Activated T-helper 17 cell treated with anti-CD3 and anti-CD28 coated beads, Interleukin-2, amount 50 U/mL, for 72 hours (primary cell): ENCODE measurements at regions not wholly inside any gene's neighbourhood (a gene's known extent, or its start where the extent isn't known, plus 50 kb on each side); places are given as distances from the start of the nearest gene placed in this dataset.

Source experiments
- ATAC-seq: fragments of 150-1000 bp; cut with Tn5 transposase; replicated peaks from 2 replicates; pipeline ENCODE4 v1.10.0; 2021; ENCODE audit warnings: mild to moderate bottlenecking, moderate library complexity
- H3K27ac Mint-ChIP-seq: one replicate; pipeline ENCODE4 v1.8.0; 2022; ENCODE audit warnings: mixed read lengths
- H3K27me3 Mint-ChIP-seq: one replicate; pipeline ENCODE4 v1.8.0; 2022; ENCODE audit warnings: mixed read lengths
- H3K36me3 Mint-ChIP-seq: one replicate; pipeline ENCODE4 v1.8.0; 2022; ENCODE audit warnings: low read depth, mild to moderate bottlenecking, mixed read lengths
- H3K4me1 Mint-ChIP-seq: one replicate; pipeline ENCODE4 v1.8.0; 2022; ENCODE audit warnings: mixed read lengths
- H3K4me3 Mint-ChIP-seq: one replicate; pipeline ENCODE4 v1.8.0; 2022; ENCODE audit warnings: mild to moderate bottlenecking, mixed read lengths
- H3K9me3 Mint-ChIP-seq: one replicate; pipeline ENCODE4 v1.8.0; 2022; ENCODE audit warnings: mixed read lengths

GRCh38 chr1:87584586-87584985 is 255.9 kb downstream of the LMO4 start:
- no peaks in the 10 kb centered on the region for H3K27me3 Mint-ChIP-seq
- no peaks in the 10 kb centered on the region for H3K9me3 Mint-ChIP-seq
- H3K36me3 Mint-ChIP-seq = no peaks in the 10 kb centered on the region
- ATAC-seq = no peak
- H3K27ac Mint-ChIP-seq = no peak overlapping the region
- no peak overlapping the region for H3K4me3 Mint-ChIP-seq
- no peaks in the 10 kb centered on the region for H3K4me1 Mint-ChIP-seq

- H3K27me3 Mint-ChIP-seq = no peaks in the 10 kb centered on the region
- H3K27ac Mint-ChIP-seq = no peak overlapping the region
- no peaks in the 10 kb centered on the region for H3K9me3 Mint-ChIP-seq
- H3K36me3 Mint-ChIP-seq = no peaks in the 10 kb centered on the region
- no peak for ATAC-seq
- H3K4me3 Mint-ChIP-seq = no peak overlapping the region
- no peaks in the 10 kb centered on the region for H3K4me1 Mint-ChIP-seq
These were observed 257.8 kb downstream of the LMO4 start for GRCh38 chr1:87586501-87586900.

- no peaks in the 10 kb centered on the region for H3K36me3 Mint-ChIP-seq
- no peak overlapping the region for H3K4me3 Mint-ChIP-seq
- H3K9me3 Mint-ChIP-seq = peaks cover 4% of the 10 kb centered on the region
- H3K27ac Mint-ChIP-seq = no peak overlapping the region
- H3K27me3 Mint-ChIP-seq = peaks cover 3% of the 10 kb centered on the region
- H3K4me1 Mint-ChIP-seq = no peaks in the 10 kb centered on the region
- ATAC-seq = no peak
These were observed 259.8 kb downstream of the LMO4 start for GRCh38 chr1:87588495-87588894.

- H3K4me1 Mint-ChIP-seq = no peaks in the 10 kb centered on the region
- no peak overlapping the region for H3K4me3 Mint-ChIP-seq
- H3K9me3 Mint-ChIP-seq = peaks cover 4% of the 10 kb centered on the region
- no peak for ATAC-seq
- no peak overlapping the region for H3K27ac Mint-ChIP-seq
- no peaks in the 10 kb centered on the region for H3K36me3 Mint-ChIP-seq
- H3K27me3 Mint-ChIP-seq = peaks cover 3% of the 10 kb centered on the region
These were observed 262.8 kb downstream of the LMO4 start for GRCh38 chr1:87591492-87591891.

GRCh38 chr1:87592156-87592555 is 263.5 kb downstream of the LMO4 start:
- Mint-ChIP-seq H3K36me3 (no peaks in the 10 kb centered on the region), H3K27me3 (peaks cover 4% of the 10 kb centered on the region), H3K4me3 (no peak overlapping the region), H3K9me3 (peaks cover 4% of the 10 kb centered on the region), H3K4me1 (no peaks in the 10 kb centered on the region), H3K27ac (no peak overlapping the region)
- ATAC-seq = no peak

GRCh38 chr1:87594736-87595383 is 266.2 kb downstream of the LMO4 start:
- no peaks in the 10 kb centered on the region for H3K4me1 Mint-ChIP-seq
- H3K27me3 Mint-ChIP-seq = peaks cover 6% of the 10 kb centered on the region
- H3K9me3 Mint-ChIP-seq = peaks cover 4% of the 10 kb centered on the region
- H3K36me3 Mint-ChIP-seq = no peaks in the 10 kb centered on the region
- H3K27ac Mint-ChIP-seq = no peak overlapping the region
- H3K4me3 Mint-ChIP-seq = no peak overlapping the region
- no peak for ATAC-seq

GRCh38 chr1:87595384-87595781 is 266.7 kb downstream of the LMO4 start:
- Mint-ChIP-seq H3K9me3 (peaks cover 4% of the 10 kb centered on the region), H3K27me3 (peaks cover 6% of the 10 kb centered on the region), H3K4me1 (no peaks in the 10 kb centered on the region), H3K4me3 (no peak overlapping the region), H3K36me3 (no peaks in the 10 kb centered on the region), H3K27ac (no peak overlapping the region)
- ATAC-seq = no peak

- Mint-ChIP-seq H3K4me3 (no peak overlapping the region), H3K27ac (no peak overlapping the region), H3K27me3 (peaks cover 3% of the 10 kb centered on the region), H3K36me3 (no peaks in the 10 kb centered on the region), H3K9me3 (no peaks in the 10 kb centered on the region), H3K4me1 (no peaks in the 10 kb centered on the region)
- ATAC-seq = no peak
These were observed 269.7 kb downstream of the LMO4 start for GRCh38 chr1:87598429-87598828.

GRCh38 chr1:87599569-87599968 is 270.9 kb downstream of the LMO4 start:
- peaks cover 3% of the 10 kb centered on the region for H3K27me3 Mint-ChIP-seq
- no peak overlapping the region for H3K4me3 Mint-ChIP-seq
- no peaks in the 10 kb centered on the region for H3K36me3 Mint-ChIP-seq
- no peak for ATAC-seq
- no peaks in the 10 kb centered on the region for H3K9me3 Mint-ChIP-seq
- no peaks in the 10 kb centered on the region for H3K4me1 Mint-ChIP-seq
- H3K27ac Mint-ChIP-seq = no peak overlapping the region

- Mint-ChIP-seq H3K9me3 (no peaks in the 10 kb centered on the region), H3K4me1 (no peaks in the 10 kb centered on the region), H3K27ac (no peak overlapping the region), H3K36me3 (no peaks in the 10 kb centered on the region), H3K4me3 (no peak overlapping the region), H3K27me3 (peaks cover 3% of the 10 kb centered on the region)
- no peak for ATAC-seq
These were observed 271.6 kb downstream of the LMO4 start for GRCh38 chr1:87600055-87600850.

GRCh38 chr1:87600854-87601253 is 272.2 kb downstream of the LMO4 start:
- Mint-ChIP-seq H3K36me3 (no peaks in the 10 kb centered on the region), H3K4me1 (no peaks in the 10 kb centered on the region), H3K9me3 (no peaks in the 10 kb centered on the region), H3K27ac (no peak overlapping the region), H3K4me3 (no peak overlapping the region), H3K27me3 (peaks cover 3% of the 10 kb centered on the region)
- ATAC-seq = no peak

GRCh38 chr1:87603626-87604025 is 274.9 kb downstream of the LMO4 start:
- Mint-ChIP-seq H3K9me3 (no peaks in the 10 kb centered on the region), H3K4me1 (no peaks in the 10 kb centered on the region), H3K27me3 (no peaks in the 10 kb centered on the region), H3K4me3 (no peak overlapping the region), H3K36me3 (no peaks in the 10 kb centered on the region), H3K27ac (no peak overlapping the region)
- no peak for ATAC-seq

- H3K4me1 Mint-ChIP-seq = no peaks in the 10 kb centered on the region
- no peaks in the 10 kb centered on the region for H3K9me3 Mint-ChIP-seq
- H3K4me3 Mint-ChIP-seq = no peak overlapping the region
- no peak overlapping the region for H3K27ac Mint-ChIP-seq
- H3K36me3 Mint-ChIP-seq = no peaks in the 10 kb centered on the region
- H3K27me3 Mint-ChIP-seq = no peaks in the 10 kb centered on the region
- no peak for ATAC-seq
These were observed 284.3 kb downstream of the LMO4 start for GRCh38 chr1:87612956-87613355.

GRCh38 chr1:87615491-87615890 is 286.8 kb downstream of the LMO4 start:
- Mint-ChIP-seq H3K4me3 (no peak overlapping the region), H3K36me3 (no peaks in the 10 kb centered on the region), H3K27me3 (no peaks in the 10 kb centered on the region), H3K4me1 (no peaks in the 10 kb centered on the region), H3K9me3 (no peaks in the 10 kb centered on the region), H3K27ac (no peak overlapping the region)
- ATAC-seq = no peak

- no peak for ATAC-seq
- H3K4me3 Mint-ChIP-seq = no peak overlapping the region
- no peaks in the 10 kb centered on the region for H3K36me3 Mint-ChIP-seq
These were observed 287.2 kb downstream of the LMO4 start for GRCh38 chr1:87615901-87616300.

More at GRCh38 chr1:87615901-87616300, 287.2 kb downstream of the LMO4 start:
- Mint-ChIP-seq H3K27ac (no peak overlapping the region), H3K4me1 (no peaks in the 10 kb centered on the region), H3K27me3 (no peaks in the 10 kb centered on the region), H3K9me3 (no peaks in the 10 kb centered on the region)
